ENCODE measurements at regions not wholly inside any gene's neighbourhood (a gene's known extent, or its start where the extent isn't known, plus 50 kb on each side); places are given as distances from the start of the nearest gene placed in this dataset.

- H3K36me3 Mint-ChIP-seq (ENCODE audit: low read depth) = no peaks in the 10 kb centered on the region
- no peaks in the 10 kb centered on the region for H3K4me1 Mint-ChIP-seq (ENCODE audit: low read depth)
- CTCF ChIA-PET = no interaction called here
- DNase-seq (no peak), ATAC-seq (no peak)
- no peak for TF ChIP-seq CTCF (IDR thresholded peaks at IDR 0.05)
- H3K9me3 Mint-ChIP-seq = no peaks in the 10 kb centered on the region
- intact Hi-C loops (cut with micrococcal nuclease) = no loop called here
- POLR2A ChIA-PET = no interaction called here
- no peak overlapping the region for H3K27ac Mint-ChIP-seq
- H3K27me3 Mint-ChIP-seq = no peaks in the 10 kb centered on the region
- no peak overlapping the region for H3K4me3 Mint-ChIP-seq
Measured at GRCh38 chr15:93897377-93897776, 334.0 kb upstream of the MCTP2 start.

GRCh38 chr15:93895976-93896770 is 335.2 kb upstream of the MCTP2 start:
- H3K36me3 Mint-ChIP-seq (ENCODE audit: low read depth) = no peaks in the 10 kb centered on the region
- H3K4me3 Mint-ChIP-seq = no peak overlapping the region
- DNase-seq (no peak), ATAC-seq (no peak)
- ChIA-PET CTCF (no interaction called here), POLR2A (no interaction called here)
- no peaks in the 10 kb centered on the region for H3K9me3 Mint-ChIP-seq
- H3K27ac Mint-ChIP-seq = no peak overlapping the region
- no peaks in the 10 kb centered on the region for H3K4me1 Mint-ChIP-seq (ENCODE audit: low read depth)
- no peak for TF ChIP-seq CTCF (IDR thresholded peaks at IDR 0.05)
- H3K27me3 Mint-ChIP-seq = peaks cover 1% of the 10 kb centered on the region
- intact Hi-C loops (cut with micrococcal nuclease) = no loop called here

- Mint-ChIP-seq H3K4me3 (no peak overlapping the region), H3K9me3 (no peaks in the 10 kb centered on the region), H3K36me3 (ENCODE audit: low read depth) (no peaks in the 10 kb centered on the region), H3K4me1 (ENCODE audit: low read depth) (no peaks in the 10 kb centered on the region), H3K27ac (no peak overlapping the region), H3K27me3 (peaks cover 1% of the 10 kb centered on the region)
- DNase-seq = no peak
- intact Hi-C loops (cut with micrococcal nuclease) = no loop called here
- ATAC-seq = no peak
- ChIA-PET POLR2A (no interaction called here), CTCF (no interaction called here)
- TF ChIP-seq CTCF (IDR thresholded peaks at IDR 0.05) = no peak
Measured at GRCh38 chr15:93894438-93895036, 336.8 kb upstream of the MCTP2 start.

GRCh38 chr15:93887151-93887550 is 344.2 kb upstream of the MCTP2 start:
- CTCF ChIA-PET = no interaction called here
- POLR2A ChIA-PET = interaction anchor here (0.6 kb wide), 1 partner anchor 1982 kb away, joined by 3 read pairs; no protein-coding TSS in a partner anchor
- no peaks in the 10 kb centered on the region for H3K4me1 Mint-ChIP-seq (ENCODE audit: low read depth)
- no peaks in the 10 kb centered on the region for H3K36me3 Mint-ChIP-seq (ENCODE audit: low read depth)
- DNase-seq (no peak), ATAC-seq (no peak)
- intact Hi-C loops (cut with micrococcal nuclease) = no loop called here
- no peak overlapping the region for H3K27ac Mint-ChIP-seq
- H3K9me3 Mint-ChIP-seq = no peaks in the 10 kb centered on the region
- no peak for TF ChIP-seq CTCF (IDR thresholded peaks at IDR 0.05)
- peaks cover 1% of the 10 kb centered on the region for H3K27me3 Mint-ChIP-seq
- H3K4me3 Mint-ChIP-seq = no peak overlapping the region

- no peak for TF ChIP-seq CTCF (IDR thresholded peaks at IDR 0.05)
- Mint-ChIP-seq H3K36me3 (ENCODE audit: low read depth) (no peaks in the 10 kb centered on the region), H3K4me3 (no peak overlapping the region), H3K27ac (no peak overlapping the region), H3K27me3 (no peaks in the 10 kb centered on the region), H3K4me1 (ENCODE audit: low read depth) (no peaks in the 10 kb centered on the region), H3K9me3 (no peaks in the 10 kb centered on the region)
- CTCF ChIA-PET = no interaction called here
- DNase-seq = no peak
- POLR2A ChIA-PET = no interaction called here
- intact Hi-C loops (cut with micrococcal nuclease) = no loop called here
- no peak for ATAC-seq
Measured at GRCh38 chr15:93882779-93883178, 348.6 kb upstream of the MCTP2 start.
